HFF-Myc (cell line): ENCODE measurements at regions not wholly inside any gene's neighbourhood (a gene's known extent, or its start where the extent isn't known, plus 50 kb on each side); places are given as distances from the start of the nearest gene placed in this dataset.
A peak's percentile ranks its signal among the peaks of the same experiment; 100 is the strongest.

Source experiments
- DNase-seq: peaks from one replicate; pipeline ENCODE4 v3.0.0-alpha.2; 2011; ENCODE audit warnings: low read depth; ENCODE audit errors: extremely low read depth
- H3K4me3 ChIP-seq: replicated peaks from 2 replicates; pipeline ENCODE4 v1.5.1; 2011; ENCODE audit warnings: low read depth, mild to moderate bottlenecking, control low read depth, low read length
- CTCF ChIP-seq: IDR thresholded peaks from 2 replicates; pipeline ENCODE4 v1.5.1; 2012; ENCODE audit warnings: mild to moderate bottlenecking, low read depth, low read length, control low read depth; ENCODE audit errors: missing control alignments

- TF ChIP-seq CTCF, result no peak
- DNase-seq, result no peak
- H3K4me3 ChIP-seq, result no peak overlapping the region
These were observed 188.9 kb downstream of the TFAP2C start for GRCh38 chr20:56817780-56818675.

DNA sequence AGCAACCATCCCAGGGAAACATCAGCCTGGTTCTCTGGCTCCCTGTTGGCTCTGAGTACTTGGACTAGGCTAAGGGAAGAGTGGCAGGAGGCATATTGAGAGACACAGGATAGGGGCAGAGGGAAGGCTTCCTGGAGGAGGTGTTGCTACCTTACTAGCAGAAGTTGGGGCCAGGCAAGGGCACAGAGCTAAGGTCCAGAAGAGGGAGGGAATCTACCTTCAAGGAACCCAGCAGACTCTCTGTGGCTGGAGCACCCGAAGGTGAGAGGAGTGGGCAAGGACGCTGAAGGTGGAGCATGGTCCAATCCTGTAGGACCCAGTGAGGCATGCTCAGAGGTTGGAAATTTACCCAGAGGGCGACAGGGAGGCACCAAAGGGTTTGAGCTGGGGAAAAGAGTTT, 191.9 kb downstream of the TFAP2C start:
- TF ChIP-seq CTCF, result no peak
- no peak for DNase-seq
- no peak overlapping the region for H3K4me3 ChIP-seq

DNA sequence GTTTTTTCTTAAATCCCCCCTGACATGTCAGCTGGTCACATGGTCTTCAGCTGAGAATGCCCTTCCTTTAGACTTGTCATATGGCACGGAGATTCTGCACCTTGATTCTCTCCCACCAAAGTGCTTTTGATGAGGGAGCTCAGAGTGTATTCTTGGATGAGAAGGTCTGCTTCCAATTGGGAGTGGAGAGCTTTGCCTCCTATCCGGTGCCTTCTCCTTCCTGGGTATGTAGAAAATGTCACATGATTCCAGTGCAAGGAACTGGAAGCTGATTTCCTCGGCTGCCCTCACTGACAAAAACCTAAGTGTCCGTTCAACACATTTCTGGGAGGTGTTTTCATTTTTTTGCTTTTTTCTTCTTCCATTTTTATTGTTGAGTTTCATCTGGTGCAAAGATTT, 197.2 kb downstream of the TFAP2C start:
- no peak for TF ChIP-seq CTCF
- peak; percentile 71 for DNase-seq
- peak overlapping the region; percentile 35 for H3K4me3 ChIP-seq

GRCh38 chr20:56826705-56827665, 197.9 kb downstream of the TFAP2C start:
- H3K4me3 ChIP-seq, result peak overlapping the region; percentile 35
- no peak for TF ChIP-seq CTCF
- peak; percentile 91 for DNase-seq

DNA sequence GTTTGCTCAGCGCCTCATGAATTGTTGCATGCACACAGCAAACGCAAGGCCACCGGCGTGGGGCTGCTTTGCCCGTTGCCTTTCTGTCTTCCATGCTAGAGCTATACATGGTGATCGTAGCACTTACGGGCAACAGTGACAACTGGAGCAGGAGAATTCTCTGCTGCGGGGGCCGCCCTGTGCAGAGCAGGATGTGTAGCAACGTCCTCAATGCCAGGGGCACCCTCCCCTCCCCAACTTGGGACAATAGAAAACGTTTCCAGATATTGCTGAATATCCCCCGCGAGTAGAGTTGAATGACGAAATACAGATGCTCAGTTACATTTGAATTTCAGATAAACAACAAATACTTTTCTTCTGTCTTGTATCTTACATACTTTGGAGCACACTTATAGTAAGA, 198.7 kb downstream of the TFAP2C start:
- no peak for DNase-seq
- peak overlapping the region; percentile 35 for H3K4me3 ChIP-seq
- no peak for TF ChIP-seq CTCF

DNA sequence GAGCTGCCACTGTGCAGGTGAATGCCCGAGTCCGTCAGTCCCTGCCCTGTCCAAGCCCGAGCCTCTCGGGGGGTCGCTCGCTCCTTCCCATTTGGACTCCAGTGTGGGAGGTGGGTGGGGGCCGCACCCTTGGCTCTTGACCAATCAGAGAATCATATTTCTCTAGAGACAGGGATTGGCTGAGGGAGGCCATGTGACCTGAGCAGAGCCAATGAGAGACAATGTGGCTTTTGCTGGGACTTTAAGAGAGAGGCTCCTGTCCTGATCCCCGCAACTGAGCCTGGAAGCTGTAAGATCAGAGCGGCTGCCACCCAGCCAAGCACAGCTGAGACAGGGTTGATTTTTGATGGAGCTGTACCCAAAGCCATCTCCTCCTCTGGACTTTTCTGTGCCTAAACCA, 199.3 kb downstream of the TFAP2C start:
- no peak overlapping the region for H3K4me3 ChIP-seq
- DNase-seq, result no peak
- TF ChIP-seq CTCF, result no peak
